CD4-positive, alpha-beta T cell (primary cell): ENCODE measurements at regions not wholly inside any gene's neighbourhood (a gene's known extent, or its start where the extent isn't known, plus 50 kb on each side); places are given as distances from the start of the nearest gene placed in this dataset.

Experiments used
- ATAC-seq: fragments of 200-7000 bp; cut with Tn5 transposase; one replicate; pipeline ENCODE4 v1.10.0; 2022; ENCODE audit warnings: mild to moderate bottlenecking; ENCODE audit not compliant: poor library complexity
- CTCF ChIA-PET: fragments of 350-600 bp; sonication (Branson Sonifier 250); formaldehyde crosslinking; loops from one replicate; lab custom pipeline; 2021; ENCODE audit warnings: antibody characterized with exemption, inconsistent platforms; lab: Charles Lee
- POLR2A ChIA-PET: fragments of 350-600 bp; sonication (Branson Sonifier 250); formaldehyde crosslinking; loops from one replicate; lab custom pipeline; 2021; ENCODE audit warnings: antibody characterized with exemption, inconsistent platforms; lab: Charles Lee
- DNase-seq, 14 experiments: peaks; one replicate each; pipeline ENCODE4 v3.0.0-alpha.2; 2013 to 2020; ENCODE audit warnings: mixed read lengths in 2 of 14
- H3K27ac ChIP-seq, 2 donors: one replicate each; pipeline versions ENCODE4 v1.5.1 to v1.7.0; 2013; ENCODE audit warnings: low read length in 2 of 2, low read depth in 1 of 2, mild to moderate bottlenecking in 1 of 2
- H3K27me3 ChIP-seq, 2 experiments: 1 replicate in 1 of 2; 2 replicates in 1 of 2; pipeline versions ENCODE4 v1.6.1 to v1.7.0; 2013; ENCODE audit warnings: low read length in 2 of 2, control low read depth in 1 of 2, mild to moderate bottlenecking in 1 of 2, moderate library complexity in 1 of 2; ENCODE audit not compliant: insufficient read depth in 2 of 2, control insufficient read depth in 1 of 2
- H3K36me3 ChIP-seq: one replicate; pipeline ENCODE4 v1.6.1; 2013; ENCODE audit warnings: low read length, control low read depth; ENCODE audit not compliant: insufficient read depth
- H3K4me1 ChIP-seq: one replicate; pipeline ENCODE4 v1.6.1; 2013; ENCODE audit warnings: low read length, control low read depth; ENCODE audit not compliant: insufficient read depth
- H3K4me3 ChIP-seq: one replicate; pipeline ENCODE4 v1.5.1; 2013; ENCODE audit warnings: mild to moderate bottlenecking, low read length, moderate library complexity
- H3K9me3 ChIP-seq, 2 experiments: 1 replicate in 1 of 2; 2 replicates in 1 of 2; pipeline versions ENCODE4 v1.6.1 to v1.7.0; 2013; ENCODE audit warnings: low read length in 2 of 2, mild to moderate bottlenecking in 2 of 2, control low read depth in 1 of 2, moderate library complexity in 1 of 2; ENCODE audit not compliant: control insufficient read depth in 1 of 2, insufficient read depth in 1 of 2
- H3K27ac Mint-ChIP-seq: one replicate; pipeline ENCODE4 v1.8.0; 2020; ENCODE audit warnings: mixed read lengths
- H3K27me3 Mint-ChIP-seq: one replicate; pipeline ENCODE4 v1.8.0; 2021; ENCODE audit warnings: mixed read lengths
- H3K36me3 Mint-ChIP-seq: one replicate; pipeline ENCODE4 v1.8.0; 2021; ENCODE audit warnings: low read depth, mixed read lengths
- H3K4me1 Mint-ChIP-seq: one replicate; pipeline ENCODE4 v1.8.0; 2021; ENCODE audit warnings: low read depth, mixed read lengths
- H3K4me3 Mint-ChIP-seq: one replicate; pipeline ENCODE4 v1.8.0; 2020; ENCODE audit warnings: mild to moderate bottlenecking, mixed read lengths
- H3K9me3 Mint-ChIP-seq: one replicate; pipeline ENCODE4 v1.8.0; 2020; ENCODE audit warnings: mixed read lengths
- CTCF ChIP-seq: fragments of 200-600 bp; IDR thresholded peaks from one replicate; pipeline ENCODE4 v1.8.0; 2022; ENCODE audit warnings: antibody characterized with exemption, mild to moderate bottlenecking
- intact Hi-C, 2 experiments: fragments of 100-400 bp; cut with DNase I in 1 of 2; cut with micrococcal nuclease in 1 of 2; formaldehyde crosslinking; loops; one replicate each; pipeline versions ENCODE4 v1.15.1 to v1.9.0; 2023 to 2025; cut with DNase I, micrococcal nuclease

- Mint-ChIP-seq H3K4me1 (no peaks in the 10 kb centered on the region), H3K27ac (no peak overlapping the region), H3K9me3 (no peaks in the 10 kb centered on the region), H3K4me3 (no peak overlapping the region), H3K27me3 (peaks cover 10% of the 10 kb centered on the region), H3K36me3 (no peaks in the 10 kb centered on the region)
- Histone ChIP-seq H3K4me3 (no peak overlapping the region), H3K9me3 (no peaks in the 10 kb centered on the region), H3K27ac (no peak overlapping the region), H3K27me3 (no peaks in the 10 kb centered on the region), H3K36me3 (no peaks in the 10 kb centered on the region), H3K4me1 (no peaks in the 10 kb centered on the region)
- no peak for TF ChIP-seq CTCF
- intact Hi-C loops, result no loop called here
- ATAC-seq (no peak), DNase-seq (no peak)
- ChIA-PET CTCF (no interaction called here), POLR2A (no interaction called here)
Measured at GRCh38 chr5:39742916-39743315, 318.1 kb upstream of the DAB2 start.

GRCh38 chr5:39740404-39740803 is 315.6 kb upstream of the DAB2 start:
- H3K27ac ChIP-seq, result no peak overlapping the region
- H3K27me3 ChIP-seq, result no peaks in the 10 kb centered on the region
- DNase-seq, result no peak
- H3K4me3 Mint-ChIP-seq, result no peak overlapping the region
- intact Hi-C loops, result no loop called here
- H3K9me3 ChIP-seq, result no peaks in the 10 kb centered on the region
- no peaks in the 10 kb centered on the region for H3K9me3 Mint-ChIP-seq
- POLR2A ChIA-PET, result no interaction called here
- H3K4me3 ChIP-seq, result no peak overlapping the region
- no peak overlapping the region for H3K27ac Mint-ChIP-seq
- H3K36me3 ChIP-seq, result no peaks in the 10 kb centered on the region
- no peaks in the 10 kb centered on the region for H3K4me1 ChIP-seq
- peaks cover 19% of the 10 kb centered on the region for H3K27me3 Mint-ChIP-seq
- TF ChIP-seq CTCF, result no peak
- CTCF ChIA-PET, result no interaction called here
- ATAC-seq, result no peak
- H3K4me1 Mint-ChIP-seq, result no peaks in the 10 kb centered on the region
- H3K36me3 Mint-ChIP-seq, result no peaks in the 10 kb centered on the region

- no peak overlapping the region for H3K4me3 Mint-ChIP-seq
- peaks cover 32% of the 10 kb centered on the region for H3K27me3 Mint-ChIP-seq
- H3K27ac ChIP-seq, result no peak overlapping the region
- no peak overlapping the region for H3K27ac Mint-ChIP-seq
- no peak overlapping the region for H3K4me3 ChIP-seq
- ChIA-PET CTCF (no interaction called here), POLR2A (interaction anchor here (0.6 kb wide), 1 partner anchor 217 kb away, joined by 3 read pairs; no protein-coding TSS in a partner anchor)
- TF ChIP-seq CTCF, result no peak
- H3K27me3 ChIP-seq, result no peaks in the 10 kb centered on the region
- intact Hi-C loops, result no loop called here
- no peak for DNase-seq
- H3K9me3 Mint-ChIP-seq, result no peaks in the 10 kb centered on the region
- H3K4me1 Mint-ChIP-seq, result no peaks in the 10 kb centered on the region
- H3K9me3 ChIP-seq, result no peaks in the 10 kb centered on the region
- H3K36me3 Mint-ChIP-seq, result no peaks in the 10 kb centered on the region
- no peak for ATAC-seq
- H3K36me3 ChIP-seq, result no peaks in the 10 kb centered on the region
- H3K4me1 ChIP-seq, result no peaks in the 10 kb centered on the region
Measured at GRCh38 chr5:39732166-39732565, 307.4 kb upstream of the DAB2 start.
